ENCODE measurements at regions not wholly inside any gene's neighbourhood (a gene's known extent, or its start where the extent isn't known, plus 50 kb on each side); places are given as distances from the start of the nearest gene placed in this dataset.

DNA sequence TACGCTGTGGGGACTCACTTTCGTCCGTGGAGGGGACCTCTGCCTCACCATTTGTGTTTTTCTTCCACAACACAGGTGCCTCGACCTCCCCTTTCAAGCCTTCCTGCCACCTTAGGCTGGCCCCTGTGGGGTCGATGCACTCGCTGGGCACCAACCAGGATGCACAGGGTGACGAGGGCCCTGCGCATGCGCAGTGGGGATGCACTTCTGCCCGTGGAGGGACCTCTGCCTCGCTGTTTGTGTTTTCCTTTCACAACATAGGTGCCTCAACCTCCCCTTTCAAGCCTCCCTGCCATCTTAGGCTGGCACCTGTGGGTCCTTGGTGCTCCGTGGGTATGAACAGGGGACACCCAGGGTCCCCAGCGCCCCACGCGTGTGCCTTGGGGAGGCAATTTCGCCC, 356.8 kb downstream of the ALG10 start:
- TF ChIP-seq POLR2A (IDR thresholded peaks at IDR 0.05): no peak
- TF ChIP-seq, protein P1, sequence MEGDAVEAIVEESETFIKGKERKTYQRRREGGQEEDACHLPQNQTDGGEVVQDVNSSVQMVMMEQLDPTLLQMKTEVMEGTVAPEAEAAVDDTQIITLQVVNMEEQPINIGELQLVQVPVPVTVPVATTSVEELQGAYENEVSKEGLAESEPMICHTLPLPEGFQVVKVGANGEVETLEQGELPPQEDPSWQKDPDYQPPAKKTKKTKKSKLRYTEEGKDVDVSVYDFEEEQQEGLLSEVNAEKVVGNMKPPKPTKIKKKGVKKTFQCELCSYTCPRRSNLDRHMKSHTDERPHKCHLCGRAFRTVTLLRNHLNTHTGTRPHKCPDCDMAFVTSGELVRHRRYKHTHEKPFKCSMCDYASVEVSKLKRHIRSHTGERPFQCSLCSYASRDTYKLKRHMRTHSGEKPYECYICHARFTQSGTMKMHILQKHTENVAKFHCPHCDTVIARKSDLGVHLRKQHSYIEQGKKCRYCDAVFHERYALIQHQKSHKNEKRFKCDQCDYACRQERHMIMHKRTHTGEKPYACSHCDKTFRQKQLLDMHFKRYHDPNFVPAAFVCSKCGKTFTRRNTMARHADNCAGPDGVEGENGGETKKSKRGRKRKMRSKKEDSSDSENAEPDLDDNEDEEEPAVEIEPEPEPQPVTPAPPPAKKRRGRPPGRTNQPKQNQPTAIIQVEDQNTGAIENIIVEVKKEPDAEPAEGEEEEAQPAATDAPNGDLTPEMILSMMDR (IDR thresholded peaks at IDR 0.05): no peak

Data from testis (tissue), 2 donors.